ENCODE measurements at regions not wholly inside any gene's neighbourhood (a gene's known extent, or its start where the extent isn't known, plus 50 kb on each side); places are given as distances from the start of the nearest gene placed in this dataset.

DNA sequence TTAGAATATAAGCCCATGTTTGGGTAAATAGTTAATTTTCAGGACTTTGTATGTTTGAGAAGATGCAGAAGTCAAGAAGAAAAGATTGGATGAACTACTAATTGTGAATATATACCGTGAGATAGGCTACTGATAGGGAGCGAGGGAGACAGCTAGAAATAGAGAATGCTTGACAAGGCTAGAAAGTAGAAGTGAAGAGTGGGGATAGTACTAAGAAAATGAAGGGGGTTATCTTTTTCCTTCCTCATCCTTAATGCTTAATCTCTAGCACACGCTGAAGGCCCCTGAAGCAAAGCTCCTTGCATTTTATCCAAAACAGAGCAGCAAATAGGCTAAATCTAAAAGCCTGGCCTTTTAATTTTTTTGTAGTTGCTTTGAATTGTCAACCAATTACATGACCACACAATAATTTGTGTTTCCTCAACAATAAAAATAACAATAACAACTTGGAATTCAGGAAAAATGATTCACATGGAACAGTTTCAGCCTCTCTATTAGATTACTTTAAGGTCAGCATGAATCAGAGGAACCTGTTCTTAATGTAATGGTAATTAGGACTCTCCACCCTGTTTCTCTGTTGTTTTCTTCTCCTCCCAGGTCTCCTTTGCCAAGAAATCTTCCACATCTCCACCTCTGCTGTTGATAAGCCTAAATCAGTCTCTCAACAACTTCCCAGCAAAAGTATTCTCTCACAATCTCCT lies 1071.3 kb upstream of the ZEB2 start (continued):
- TF ChIP-seq, protein P1, sequence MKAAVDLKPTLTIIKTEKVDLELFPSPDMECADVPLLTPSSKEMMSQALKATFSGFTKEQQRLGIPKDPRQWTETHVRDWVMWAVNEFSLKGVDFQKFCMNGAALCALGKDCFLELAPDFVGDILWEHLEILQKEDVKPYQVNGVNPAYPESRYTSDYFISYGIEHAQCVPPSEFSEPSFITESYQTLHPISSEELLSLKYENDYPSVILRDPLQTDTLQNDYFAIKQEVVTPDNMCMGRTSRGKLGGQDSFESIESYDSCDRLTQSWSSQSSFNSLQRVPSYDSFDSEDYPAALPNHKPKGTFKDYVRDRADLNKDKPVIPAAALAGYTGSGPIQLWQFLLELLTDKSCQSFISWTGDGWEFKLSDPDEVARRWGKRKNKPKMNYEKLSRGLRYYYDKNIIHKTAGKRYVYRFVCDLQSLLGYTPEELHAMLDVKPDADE (IDR thresholded peaks at IDR 0.05) = no peak
- TF ChIP-seq EZH2 (IDR thresholded peaks at IDR 0.05; ENCODE audit: low read depth, unreplicated experiment) (no peak), ZNF331 (CRISPR knock-in tag; IDR thresholded peaks at IDR 0.05; ENCODE audit: low read depth) (no peak)

DNA sequence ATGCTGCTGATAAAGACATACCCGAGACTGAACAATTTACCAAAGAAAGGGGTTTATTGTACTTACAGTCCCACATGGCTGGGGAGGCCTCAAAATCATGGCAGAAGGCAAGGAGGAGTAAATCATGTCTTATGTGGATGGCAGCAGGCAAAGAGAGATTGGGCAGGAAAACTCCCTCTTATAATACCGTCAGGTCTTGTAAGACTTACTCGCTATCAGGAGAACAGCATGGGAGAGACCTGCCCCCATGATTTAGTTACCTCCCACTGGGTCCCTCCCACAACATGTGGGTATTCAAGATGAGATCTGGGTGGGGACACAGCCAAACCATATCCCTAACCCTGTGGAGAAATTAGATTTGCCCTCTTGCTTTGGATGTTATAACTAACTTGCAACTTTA lies 1068.0 kb upstream of the ZEB2 start:
- Mint-ChIP-seq H3K4me1 (peaks cover 22% of the 10 kb centered on the region), H3K9me3 (no peaks in the 10 kb centered on the region), H3K27me3 (ENCODE audit: insufficient read depth, low read depth, poor library complexity) (no peaks in the 10 kb centered on the region), H3K36me3 (ENCODE audit: low read depth) (no peaks in the 10 kb centered on the region), H3K27ac (no peak overlapping the region), H3K4me3 (no peak overlapping the region)
- Histone ChIP-seq H3K27ac (ENCODE audit: low read depth) (no peak overlapping the region), H2AFZ (no peak overlapping the region), H3K79me2 (replicated peaks; ENCODE audit: insufficient read depth) (no peaks in the 10 kb centered on the region), H3K27me3 (ENCODE audit: insufficient read depth) (no peaks in the 10 kb centered on the region), H3F3A (replicated peaks; ENCODE audit: low read depth) (no peaks in the 10 kb centered on the region), H3K4me2 (no peak overlapping the region), H3K4me1 (ENCODE audit: insufficient read depth) (peaks cover 17% of the 10 kb centered on the region), H3K4me3 (no peak overlapping the region), H3K36me3 (ENCODE audit: insufficient read depth) (no peaks in the 10 kb centered on the region), H3K9me2 (ENCODE audit: insufficient read depth) (peaks cover 7% of the 10 kb centered on the region; the same call in 1 of the 2 replicates), H4K20me1 (replicated peaks; ENCODE audit: insufficient read depth) (no peaks in the 10 kb centered on the region)
- no peak for ATAC-seq
- DNase-seq (ENCODE audit: low spot score) = no peak
- no peak for TF ChIP-seq ZNF114 (CRISPR knock-in tag; IDR thresholded peaks at IDR 0.05)
- no peak for TF ChIP-seq NANOG (IDR thresholded peaks at IDR 0.05; ENCODE audit: borderline replicate concordance)
- TF ChIP-seq, protein P2, sequence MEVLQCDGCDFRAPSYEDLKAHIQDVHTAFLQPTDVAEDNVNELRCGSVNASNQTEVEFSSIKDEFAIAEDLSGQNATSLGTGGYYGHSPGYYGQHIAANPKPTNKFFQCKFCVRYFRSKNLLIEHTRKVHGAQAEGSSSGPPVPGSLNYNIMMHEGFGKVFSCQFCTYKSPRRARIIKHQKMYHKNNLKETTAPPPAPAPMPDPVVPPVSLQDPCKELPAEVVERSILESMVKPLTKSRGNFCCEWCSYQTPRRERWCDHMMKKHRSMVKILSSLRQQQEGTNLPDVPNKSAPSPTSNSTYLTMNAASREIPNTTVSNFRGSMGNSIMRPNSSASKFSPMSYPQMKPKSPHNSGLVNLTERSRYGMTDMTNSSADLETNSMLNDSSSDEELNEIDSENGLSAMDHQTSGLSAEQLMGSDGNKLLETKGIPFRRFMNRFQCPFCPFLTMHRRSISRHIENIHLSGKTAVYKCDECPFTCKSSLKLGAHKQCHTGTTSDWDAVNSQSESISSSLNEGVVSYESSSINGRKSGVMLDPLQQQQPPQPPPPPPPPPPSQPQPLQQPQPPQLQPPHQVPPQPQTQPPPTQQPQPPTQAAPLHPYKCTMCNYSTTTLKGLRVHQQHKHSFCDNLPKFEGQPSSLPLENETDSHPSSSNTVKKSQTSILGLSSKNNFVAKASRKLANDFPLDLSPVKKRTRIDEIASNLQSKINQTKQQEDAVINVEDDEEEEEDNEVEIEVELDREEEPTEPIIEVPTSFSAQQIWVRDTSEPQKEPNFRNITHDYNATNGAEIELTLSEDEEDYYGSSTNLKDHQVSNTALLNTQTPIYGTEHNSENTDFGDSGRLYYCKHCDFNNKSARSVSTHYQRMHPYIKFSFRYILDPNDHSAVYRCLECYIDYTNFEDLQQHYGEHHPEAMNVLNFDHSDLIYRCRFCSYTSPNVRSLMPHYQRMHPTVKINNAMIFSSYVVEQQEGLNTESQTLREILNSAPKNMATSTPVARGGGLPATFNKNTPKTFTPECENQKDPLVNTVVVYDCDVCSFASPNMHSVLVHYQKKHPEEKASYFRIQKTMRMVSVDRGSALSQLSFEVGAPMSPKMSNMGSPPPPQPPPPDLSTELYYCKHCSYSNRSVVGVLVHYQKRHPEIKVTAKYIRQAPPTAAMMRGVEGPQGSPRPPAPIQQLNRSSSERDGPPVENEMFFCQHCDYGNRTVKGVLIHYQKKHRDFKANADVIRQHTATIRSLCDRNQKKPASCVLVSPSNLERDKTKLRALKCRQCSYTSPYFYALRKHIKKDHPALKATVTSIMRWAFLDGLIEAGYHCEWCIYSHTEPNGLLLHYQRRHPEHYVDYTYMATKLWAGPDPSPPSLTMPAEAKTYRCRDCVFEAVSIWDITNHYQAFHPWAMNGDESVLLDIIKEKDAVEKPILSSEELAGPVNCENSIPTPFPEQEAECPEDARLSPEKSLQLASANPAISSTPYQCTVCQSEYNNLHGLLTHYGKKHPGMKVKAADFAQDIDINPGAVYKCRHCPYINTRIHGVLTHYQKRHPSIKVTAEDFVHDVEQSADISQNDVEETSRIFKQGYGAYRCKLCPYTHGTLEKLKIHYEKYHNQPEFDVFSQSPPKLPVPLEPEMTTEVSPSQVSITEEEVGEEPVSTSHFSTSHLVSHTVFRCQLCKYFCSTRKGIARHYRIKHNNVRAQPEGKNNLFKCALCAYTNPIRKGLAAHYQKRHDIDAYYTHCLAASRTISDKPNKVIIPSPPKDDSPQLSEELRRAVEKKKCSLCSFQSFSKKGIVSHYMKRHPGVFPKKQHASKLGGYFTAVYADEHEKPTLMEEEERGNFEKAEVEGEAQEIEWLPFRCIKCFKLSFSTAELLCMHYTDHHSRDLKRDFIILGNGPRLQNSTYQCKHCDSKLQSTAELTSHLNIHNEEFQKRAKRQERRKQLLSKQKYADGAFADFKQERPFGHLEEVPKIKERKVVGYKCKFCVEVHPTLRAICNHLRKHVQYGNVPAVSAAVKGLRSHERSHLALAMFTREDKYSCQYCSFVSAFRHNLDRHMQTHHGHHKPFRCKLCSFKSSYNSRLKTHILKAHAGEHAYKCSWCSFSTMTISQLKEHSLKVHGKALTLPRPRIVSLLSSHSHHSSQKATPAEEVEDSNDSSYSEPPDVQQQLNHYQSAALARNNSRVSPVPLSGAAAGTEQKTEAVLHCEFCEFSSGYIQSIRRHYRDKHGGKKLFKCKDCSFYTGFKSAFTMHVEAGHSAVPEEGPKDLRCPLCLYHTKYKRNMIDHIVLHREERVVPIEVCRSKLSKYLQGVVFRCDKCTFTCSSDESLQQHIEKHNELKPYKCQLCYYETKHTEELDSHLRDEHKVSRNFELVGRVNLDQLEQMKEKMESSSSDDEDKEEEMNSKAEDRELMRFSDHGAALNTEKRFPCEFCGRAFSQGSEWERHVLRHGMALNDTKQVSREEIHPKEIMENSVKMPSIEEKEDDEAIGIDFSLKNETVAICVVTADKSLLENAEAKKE (CRISPR knock-in tag; IDR thresholded peaks at IDR 0.05) = no peak
- TF ChIP-seq JUNB (IDR thresholded peaks at IDR 0.05; ENCODE audit: unreplicated experiment) = no peak
- TF ChIP-seq ZNF331 (CRISPR knock-in tag; IDR thresholded peaks at IDR 0.05; ENCODE audit: low read depth) = no peak
- no peak for TF ChIP-seq EZH2 (IDR thresholded peaks at IDR 0.05; ENCODE audit: low read depth, unreplicated experiment)
- TF ChIP-seq STAT1 (IDR thresholded peaks at IDR 0.05; ENCODE audit: unreplicated experiment) = no peak
- TF ChIP-seq, protein P1 (IDR thresholded peaks at IDR 0.05) = no peak
- TF ChIP-seq CREB1 (CRISPR knock-in tag; IDR thresholded peaks at IDR 0.05; ENCODE audit: low read depth) = no peak
- no peak for TF ChIP-seq EZH2phosphoT487 (IDR thresholded peaks at IDR 0.05; ENCODE audit: unreplicated experiment)
- TF ChIP-seq, protein P3, sequence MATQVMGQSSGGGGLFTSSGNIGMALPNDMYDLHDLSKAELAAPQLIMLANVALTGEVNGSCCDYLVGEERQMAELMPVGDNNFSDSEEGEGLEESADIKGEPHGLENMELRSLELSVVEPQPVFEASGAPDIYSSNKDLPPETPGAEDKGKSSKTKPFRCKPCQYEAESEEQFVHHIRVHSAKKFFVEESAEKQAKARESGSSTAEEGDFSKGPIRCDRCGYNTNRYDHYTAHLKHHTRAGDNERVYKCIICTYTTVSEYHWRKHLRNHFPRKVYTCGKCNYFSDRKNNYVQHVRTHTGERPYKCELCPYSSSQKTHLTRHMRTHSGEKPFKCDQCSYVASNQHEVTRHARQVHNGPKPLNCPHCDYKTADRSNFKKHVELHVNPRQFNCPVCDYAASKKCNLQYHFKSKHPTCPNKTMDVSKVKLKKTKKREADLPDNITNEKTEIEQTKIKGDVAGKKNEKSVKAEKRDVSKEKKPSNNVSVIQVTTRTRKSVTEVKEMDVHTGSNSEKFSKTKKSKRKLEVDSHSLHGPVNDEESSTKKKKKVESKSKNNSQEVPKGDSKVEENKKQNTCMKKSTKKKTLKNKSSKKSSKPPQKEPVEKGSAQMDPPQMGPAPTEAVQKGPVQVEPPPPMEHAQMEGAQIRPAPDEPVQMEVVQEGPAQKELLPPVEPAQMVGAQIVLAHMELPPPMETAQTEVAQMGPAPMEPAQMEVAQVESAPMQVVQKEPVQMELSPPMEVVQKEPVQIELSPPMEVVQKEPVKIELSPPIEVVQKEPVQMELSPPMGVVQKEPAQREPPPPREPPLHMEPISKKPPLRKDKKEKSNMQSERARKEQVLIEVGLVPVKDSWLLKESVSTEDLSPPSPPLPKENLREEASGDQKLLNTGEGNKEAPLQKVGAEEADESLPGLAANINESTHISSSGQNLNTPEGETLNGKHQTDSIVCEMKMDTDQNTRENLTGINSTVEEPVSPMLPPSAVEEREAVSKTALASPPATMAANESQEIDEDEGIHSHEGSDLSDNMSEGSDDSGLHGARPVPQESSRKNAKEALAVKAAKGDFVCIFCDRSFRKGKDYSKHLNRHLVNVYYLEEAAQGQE (IDR thresholded peaks at IDR 0.05; ENCODE audit: unreplicated experiment) = no peak
- TF ChIP-seq POLR2AphosphoS5 (IDR thresholded peaks at IDR 0.05; ENCODE audit: low read depth) = no peak

Data from GM23338 (cell line).